Lung (tissue), 11 donors: ENCODE measurements at regions not wholly inside any gene's neighbourhood (a gene's known extent, or its start where the extent isn't known, plus 50 kb on each side); places are given as distances from the start of the nearest gene placed in this dataset.

ENCODE experiments used
- ATAC-seq: fragments of 200-7000 bp; cut with Tn5 transposase; one replicate; pipeline ENCODE4 v1.9.1; 2020; ENCODE audit warnings: moderate number of reproducible peaks; ENCODE audit not compliant: insufficient read depth, low FRiP score
- DNase-seq, 3 donors: peaks; one replicate each; pipeline ENCODE4 v3.0.0-alpha.2; 2013 to 2017
- H3K27ac ChIP-seq, 2 donors: one replicate each; pipeline ENCODE4 v1.5.1; 2013; ENCODE audit warnings: mild to moderate bottlenecking in 2 of 2, moderate library complexity in 2 of 2, control low read depth in 1 of 2, inconsistent platforms in 1 of 2, low read depth in 1 of 2, low read length in 1 of 2
- H3K27me3 ChIP-seq, 3 donors: one replicate each; pipeline ENCODE4 v1.5.1; 2013; ENCODE audit warnings: low read length in 2 of 3; ENCODE audit not compliant: control insufficient read depth in 3 of 3, insufficient read depth in 3 of 3
- H3K36me3 ChIP-seq, 4 donors: one replicate each; pipeline ENCODE4 v1.5.1; 2013; ENCODE audit warnings: low read length in 4 of 4, mild to moderate bottlenecking in 1 of 4, moderate library complexity in 1 of 4; ENCODE audit not compliant: control insufficient read depth in 4 of 4, insufficient read depth in 4 of 4
- H3K4me1 ChIP-seq, 5 donors: one replicate each; pipeline ENCODE4 v1.5.1; 2013; ENCODE audit warnings: low read length in 5 of 5, mild to moderate bottlenecking in 2 of 5, moderate library complexity in 1 of 5; ENCODE audit not compliant: control insufficient read depth in 5 of 5, insufficient read depth in 5 of 5
- H3K4me3 ChIP-seq: one replicate; pipeline ENCODE4 v1.5.1; 2013; ENCODE audit warnings: mild to moderate bottlenecking, control low read depth, moderate library complexity
- H3K9ac ChIP-seq, 2 donors: one replicate each; pipeline ENCODE4 v1.5.1; 2013; ENCODE audit warnings: low read length in 2 of 2, control low read depth in 1 of 2; ENCODE audit not compliant: insufficient read depth in 1 of 2
- H3K9me3 ChIP-seq, 4 donors: one replicate each; pipeline ENCODE4 v1.5.1; 2013; ENCODE audit warnings: low read length in 3 of 4, mild to moderate bottlenecking in 1 of 4, moderate library complexity in 1 of 4; ENCODE audit not compliant: control insufficient read depth in 4 of 4, insufficient read depth in 3 of 4
- CTCF ChIP-seq: IDR thresholded peaks from 2 replicates; pipeline ENCODE4 v1.5.1; 2012; ENCODE audit warnings: mild to moderate bottlenecking; ENCODE audit errors: control extremely low read depth, extremely low read depth
- WGBS, 2 donors: extraction: QIAGEN DNeasy Blood & Tissue Kit; methylation state at CpG; one replicate each; pipeline ENCODE4 v1.1.7; 2013; 5-methylcytosine and 5-hydroxymethylcytosine counted together
- donor health status: control.
- donor health status: control.
- donor health status: Bipolar disorder and iron deficiency.
- donor health status: healthy.
- donor health status: DM: yes; HTN: yes; CAD: no.

- no peak for TF ChIP-seq CTCF
- no peak overlapping the region for H3K4me3 ChIP-seq
- no peaks in the 10 kb centered on the region for H3K4me1 ChIP-seq
- H3K27ac ChIP-seq, result no peak overlapping the region
- ATAC-seq (no peak), DNase-seq (no peak)
- 73 to 86% methylated on average over 2 of the region's 2 CpGs for WGBS, 2 donors
- H3K9me3 ChIP-seq, result peaks cover 0 to 4% (median 0%) of the 10 kb centered on the region in 4 donors
- no peak overlapping the region for H3K9ac ChIP-seq
- no peaks in the 10 kb centered on the region for H3K27me3 ChIP-seq
- no peaks in the 10 kb centered on the region for H3K36me3 ChIP-seq
Measured at GRCh38 chr7:13708670-13709069, 280.8 kb downstream of the ETV1 start.

- Histone ChIP-seq H3K36me3 (no peaks in the 10 kb centered on the region), H3K27ac (no peak overlapping the region), H3K4me3 (no peak overlapping the region), H3K9ac (no peak overlapping the region), H3K4me1 (no peaks in the 10 kb centered on the region), H3K27me3 (no peaks in the 10 kb centered on the region), H3K9me3 (peaks cover 0 to 4% (median 2%) of the 10 kb centered on the region in 4 donors)
- no peak for TF ChIP-seq CTCF
- DNase-seq (no peak), ATAC-seq (no peak)
Measured at GRCh38 chr7:13713092-13713491, 276.4 kb downstream of the ETV1 start.

GRCh38 chr7:13715534-13715933 is 273.9 kb downstream of the ETV1 start:
- Histone ChIP-seq H3K4me3 (no peak overlapping the region), H3K36me3 (no peaks in the 10 kb centered on the region), H3K27me3 (no peaks in the 10 kb centered on the region), H3K9me3 (peaks cover 0 to 4% (median 2%) of the 10 kb centered on the region in 4 donors), H3K4me1 (no peaks in the 10 kb centered on the region), H3K27ac (no peak overlapping the region), H3K9ac (no peak overlapping the region)
- no peak for ATAC-seq
- TF ChIP-seq CTCF, result no peak
- 81 to 85% methylated on average over 1 of the region's 1 CpG for WGBS, 2 donors
- DNase-seq, result no peak

GRCh38 chr7:13717031-13717430 is 272.4 kb downstream of the ETV1 start:
- Histone ChIP-seq H3K27me3 (no peaks in the 10 kb centered on the region), H3K4me3 (no peak overlapping the region), H3K36me3 (no peaks in the 10 kb centered on the region), H3K9ac (no peak overlapping the region), H3K27ac (no peak overlapping the region), H3K9me3 (peaks cover 0 to 4% (median 2%) of the 10 kb centered on the region in 4 donors), H3K4me1 (no peaks in the 10 kb centered on the region)
- ATAC-seq (no peak), DNase-seq (no peak)
- WGBS, 2 donors, result 76 to 79% methylated on average over 2 of the region's 2 CpGs
- TF ChIP-seq CTCF, result no peak
